ENCODE measurements at regions not wholly inside any gene's neighbourhood (a gene's known extent, or its start where the extent isn't known, plus 50 kb on each side); places are given as distances from the start of the nearest gene placed in this dataset.

- peaks cover 0 to 15% (median 0%) of the 10 kb centered on the region in 3 donors for H3K27me3 ChIP-seq
- H3K9me3 ChIP-seq = no peaks in the 10 kb centered on the region
- H3K4me3 ChIP-seq = no peak overlapping the region
- H3K4me1 ChIP-seq = no peaks in the 10 kb centered on the region
- H3K36me3 ChIP-seq = no peaks in the 10 kb centered on the region
- no peak overlapping the region for H3K27ac ChIP-seq
- no peak for TF ChIP-seq POLR2AphosphoS5 (IDR thresholded peaks at IDR 0.05)
- no peak for TF ChIP-seq CTCF (IDR thresholded peaks at IDR 0.05)
- no peak for TF ChIP-seq POLR2A (IDR thresholded peaks at IDR 0.05)
- no peak for TF ChIP-seq EP300 (IDR thresholded peaks at IDR 0.05)
- 48 to 57% methylated on average over 5 of the region's 5 CpGs for whole genome bisulfite sequencing, 2 donors
- intact Hi-C loops (cut with DNase I) = no loop called here
- no peak for DNase-seq
Observed at GRCh38 chr1:34419663-34420136, 243.0 kb downstream of the C1orf94 start.

- intact Hi-C loops (cut with DNase I) = no loop called here
- Histone ChIP-seq H3K4me3 (no peak overlapping the region), H3K36me3 (no peaks in the 10 kb centered on the region), H3K27me3 (no peaks in the 10 kb centered on the region), H3K9me3 (no peaks in the 10 kb centered on the region), H3K27ac (no peak overlapping the region), H3K4me1 (no peaks in the 10 kb centered on the region)
- 87% methylated on average over 5 of the region's 5 CpGs for WGBS, 2 donors
- no peak for DNase-seq
- TF ChIP-seq POLR2AphosphoS5 (IDR thresholded peaks at IDR 0.05) = no peak
- no peak for TF ChIP-seq EP300 (IDR thresholded peaks at IDR 0.05)
- no peak for TF ChIP-seq POLR2A (IDR thresholded peaks at IDR 0.05)
- no peak for TF ChIP-seq CTCF (IDR thresholded peaks at IDR 0.05)
Observed at GRCh38 chr1:34425046-34425445, 248.3 kb downstream of the C1orf94 start.

- Histone ChIP-seq H3K36me3 (no peaks in the 10 kb centered on the region), H3K27ac (no peak overlapping the region), H3K4me3 (no peak overlapping the region), H3K27me3 (no peaks in the 10 kb centered on the region), H3K9me3 (no peaks in the 10 kb centered on the region), H3K4me1 (no peaks in the 10 kb centered on the region)
- intact Hi-C loops (cut with DNase I) = no loop called here
- TF ChIP-seq POLR2AphosphoS5 (IDR thresholded peaks at IDR 0.05) (no peak), EP300 (IDR thresholded peaks at IDR 0.05) (no peak)
- 26 to 57% methylated on average over 2 of the region's 2 CpGs for WGBS, 2 donors
- DNase-seq = no peak
Observed at GRCh38 chr1:34425785-34426184, 249.1 kb downstream of the C1orf94 start.

GRCh38 chr1:34426325-34426896 lies 249.7 kb downstream of the C1orf94 start:
- intact Hi-C loops (cut with DNase I) = no loop called here
- H3K36me3 ChIP-seq = no peaks in the 10 kb centered on the region
- H3K27ac ChIP-seq = no peak overlapping the region
- no peaks in the 10 kb centered on the region for H3K9me3 ChIP-seq
- no peaks in the 10 kb centered on the region for H3K27me3 ChIP-seq
- H3K4me3 ChIP-seq = no peak overlapping the region
- TF ChIP-seq EP300 (IDR thresholded peaks at IDR 0.05) = no peak
- no peak for TF ChIP-seq CTCF (IDR thresholded peaks at IDR 0.05)
- no peak for DNase-seq
- no peaks in the 10 kb centered on the region for H3K4me1 ChIP-seq

- H3K4me3 ChIP-seq = no peak overlapping the region
- intact Hi-C loops (cut with DNase I) = no loop called here
- 91 to 93% methylated on average over 4 of the region's 4 CpGs for WGBS, 2 donors
- no peaks in the 10 kb centered on the region for H3K27me3 ChIP-seq
- H3K27ac ChIP-seq = no peak overlapping the region
- H3K9me3 ChIP-seq = no peaks in the 10 kb centered on the region
- H3K4me1 ChIP-seq = no peaks in the 10 kb centered on the region
- DNase-seq = no peak
- no peaks in the 10 kb centered on the region for H3K36me3 ChIP-seq
- TF ChIP-seq POLR2AphosphoS5 (IDR thresholded peaks at IDR 0.05) (no peak), CTCF (IDR thresholded peaks at IDR 0.05) (no peak), EP300 (IDR thresholded peaks at IDR 0.05) (no peak), POLR2A (IDR thresholded peaks at IDR 0.05) (no peak)
Observed at GRCh38 chr1:34427170-34427569, 250.5 kb downstream of the C1orf94 start.

Data from sigmoid colon (tissue), 6 donors.